ENCODE measurements at regions not wholly inside any gene's neighbourhood (a gene's known extent, or its start where the extent isn't known, plus 50 kb on each side); places are given as distances from the start of the nearest gene placed in this dataset.
"Not testable (repeated sequence)": the region's sequence is repeated elsewhere in the genome, so short reads cannot be mapped to it uniquely, and the experiment has no call there.

DNA sequence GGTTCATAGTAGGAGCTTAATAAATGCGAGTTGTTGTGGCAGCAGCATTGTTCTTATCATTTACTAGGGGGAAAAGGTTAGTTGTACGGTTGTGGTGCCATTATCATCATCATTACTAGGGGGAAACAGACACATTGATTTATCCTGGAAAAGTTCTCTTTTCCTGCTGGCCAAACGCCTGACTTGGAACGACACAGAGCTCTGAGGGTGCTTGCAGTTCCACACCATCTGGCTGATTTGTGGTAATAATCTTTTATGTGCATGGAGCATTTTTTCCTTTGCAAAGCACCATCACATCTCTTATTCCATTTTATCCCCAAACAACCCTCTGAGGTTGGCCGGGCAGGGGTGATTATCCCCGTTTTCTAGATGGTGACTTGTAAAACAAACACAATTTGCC, 219.4 kb downstream of the BUB3 start:
- no peak for DNase-seq (ENCODE audit: extremely low read depth, low read depth)

DNA sequence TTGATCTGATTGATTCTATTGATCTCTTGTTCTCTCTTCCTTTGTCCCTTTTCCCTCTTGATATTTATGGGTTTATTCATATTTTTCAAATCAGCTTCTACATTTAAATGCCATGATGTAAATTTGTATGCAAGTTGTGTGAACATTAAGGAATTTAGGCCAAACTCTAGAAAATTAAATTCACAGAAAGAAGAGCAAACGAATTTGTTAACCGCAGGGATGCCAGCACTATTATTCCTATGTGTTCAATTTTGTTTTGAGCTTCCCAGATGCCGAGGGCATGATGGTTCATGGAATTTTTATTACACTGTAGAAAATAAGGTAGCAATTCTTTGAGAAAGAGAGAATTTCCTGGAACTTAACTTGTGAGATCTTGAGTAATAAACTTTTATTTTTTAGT, 220.9 kb downstream of the BUB3 start:
- DNase-seq (ENCODE audit: extremely low read depth, low read depth): no peak

DNA sequence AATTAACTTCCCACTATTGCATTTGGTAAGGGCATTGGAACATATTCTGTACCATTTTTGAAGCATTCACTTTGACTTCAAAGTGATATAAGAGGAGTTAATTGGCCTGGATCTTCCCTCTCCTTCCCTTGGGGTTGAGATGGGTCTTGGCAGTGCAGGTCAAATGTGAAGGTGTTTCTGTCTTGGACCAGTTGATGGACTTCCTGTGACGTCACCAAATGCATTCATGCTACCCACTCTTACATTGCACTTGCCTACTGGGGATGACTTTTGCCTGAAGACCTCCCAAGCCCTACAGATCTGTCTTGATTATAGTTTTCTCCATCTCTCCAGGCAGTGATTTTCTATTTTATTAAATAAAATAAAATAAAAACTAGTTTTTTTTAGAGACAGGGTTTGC, 221.5 kb downstream of the BUB3 start:
- DNase-seq (ENCODE audit: extremely low read depth, low read depth): no peak

DNA sequence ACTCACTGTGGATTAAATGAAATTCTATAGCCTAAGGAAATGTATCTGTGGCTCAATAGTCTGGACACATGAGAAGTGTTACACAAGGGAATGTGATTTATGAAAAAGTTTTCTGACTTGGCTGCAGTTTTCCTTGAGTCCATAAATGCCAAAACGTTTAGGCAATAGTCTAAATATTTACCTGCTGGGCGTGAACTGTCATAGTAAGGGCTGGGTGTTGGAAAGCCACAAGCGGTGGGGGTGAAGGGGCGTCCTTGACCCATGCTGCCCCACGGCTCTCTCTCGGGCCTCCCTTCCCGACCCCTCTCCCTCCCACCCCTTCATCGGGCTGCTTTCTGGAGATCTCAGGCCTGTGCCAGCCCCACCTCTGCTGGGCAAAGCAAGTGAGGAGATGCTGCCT, 223.7 kb downstream of the BUB3 start:
- no peak for DNase-seq (ENCODE audit: extremely low read depth, low read depth)

DNA sequence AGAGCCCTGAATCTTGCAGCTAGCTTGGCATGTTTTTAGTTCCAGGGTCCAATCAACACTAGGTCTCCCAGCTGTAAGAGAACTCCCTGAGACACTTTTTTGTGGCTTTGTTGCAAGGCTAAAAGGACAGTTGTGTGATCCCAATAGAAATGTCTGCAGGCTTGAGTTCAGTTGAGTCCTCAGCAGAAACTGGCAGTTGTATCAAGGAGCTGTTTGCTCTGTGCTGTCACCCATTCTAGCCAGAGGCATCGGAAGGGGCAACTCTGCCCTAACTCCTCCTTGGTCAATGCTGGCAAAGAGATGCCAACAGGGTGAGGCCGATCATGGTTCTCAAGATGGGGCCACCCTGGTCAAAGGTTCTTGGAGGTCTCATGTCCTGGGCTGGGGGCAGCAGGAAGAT, 224.1 kb downstream of the BUB3 start:
- DNase-seq (ENCODE audit: extremely low read depth, low read depth): no peak

DNA sequence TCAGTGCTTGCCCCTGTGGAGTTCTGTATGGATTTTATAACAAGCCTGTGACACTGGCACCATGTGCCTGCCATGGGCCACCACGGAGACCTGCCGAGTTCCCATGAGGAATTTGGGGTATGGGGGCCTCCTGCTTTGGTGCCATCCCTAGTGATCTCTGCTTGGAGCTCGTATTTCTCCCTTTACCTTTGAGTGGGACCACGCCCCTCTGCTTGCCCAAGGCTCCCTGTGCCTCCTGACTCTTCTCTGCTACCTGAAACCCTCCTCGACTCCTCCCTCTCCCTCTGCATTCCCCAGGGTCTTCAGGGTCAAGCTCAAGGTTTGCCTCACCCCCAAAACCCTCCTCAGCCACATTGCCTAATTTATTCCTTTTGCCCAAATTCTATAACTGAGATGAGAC, 225.0 kb downstream of the BUB3 start:
- no peak for DNase-seq (ENCODE audit: extremely low read depth, low read depth)

DNA sequence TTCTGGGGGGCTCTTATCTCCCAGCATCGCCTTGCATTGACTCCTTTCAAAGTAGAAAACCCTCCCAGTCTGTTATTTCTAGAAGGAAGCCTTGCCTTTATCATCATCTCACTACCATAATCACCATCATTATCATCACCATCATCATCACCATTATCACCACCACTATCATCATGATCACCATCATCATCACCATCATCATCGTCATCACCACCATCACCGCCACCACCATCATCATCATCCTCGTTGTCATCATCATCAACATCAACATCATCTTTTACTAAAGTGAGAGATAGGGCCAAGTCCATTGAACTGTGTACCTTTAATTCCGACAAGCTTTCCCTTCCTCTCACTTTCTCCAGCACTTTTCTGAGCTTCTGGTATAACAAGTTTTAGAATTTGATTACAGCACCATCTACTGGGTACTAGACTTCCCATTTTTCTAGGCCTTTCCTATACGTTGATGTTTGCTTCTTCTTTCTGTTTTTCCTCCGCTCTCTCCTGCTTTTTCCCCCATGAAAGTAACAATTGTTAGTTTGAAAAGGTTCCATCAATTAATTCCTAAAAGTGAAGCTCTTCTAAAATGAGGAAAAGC, 226.4 kb downstream of the BUB3 start:
- peak; percentile 13 for DNase-seq (ENCODE audit: extremely low read depth, low read depth)

DNA sequence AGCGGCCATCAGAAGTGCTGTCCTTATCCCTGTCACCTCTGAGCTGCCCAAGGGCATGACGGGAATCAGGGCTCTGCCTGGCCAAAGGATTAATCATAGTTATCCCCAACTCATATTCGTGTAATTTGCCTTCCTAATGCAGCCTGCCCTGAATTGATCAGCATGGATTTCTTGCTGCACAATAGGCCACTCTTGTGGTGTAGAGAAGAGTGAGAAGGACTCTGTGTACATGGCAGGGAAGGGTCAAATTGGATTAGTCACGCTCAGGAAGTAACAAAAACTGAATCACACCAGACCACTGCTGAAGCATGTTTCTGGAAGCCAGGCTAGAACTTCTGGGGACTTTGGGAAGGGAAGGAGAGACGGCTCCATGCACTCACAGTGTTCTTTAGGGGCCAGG, 227.0 kb downstream of the BUB3 start:
- no peak for DNase-seq (ENCODE audit: extremely low read depth, low read depth)

DNA sequence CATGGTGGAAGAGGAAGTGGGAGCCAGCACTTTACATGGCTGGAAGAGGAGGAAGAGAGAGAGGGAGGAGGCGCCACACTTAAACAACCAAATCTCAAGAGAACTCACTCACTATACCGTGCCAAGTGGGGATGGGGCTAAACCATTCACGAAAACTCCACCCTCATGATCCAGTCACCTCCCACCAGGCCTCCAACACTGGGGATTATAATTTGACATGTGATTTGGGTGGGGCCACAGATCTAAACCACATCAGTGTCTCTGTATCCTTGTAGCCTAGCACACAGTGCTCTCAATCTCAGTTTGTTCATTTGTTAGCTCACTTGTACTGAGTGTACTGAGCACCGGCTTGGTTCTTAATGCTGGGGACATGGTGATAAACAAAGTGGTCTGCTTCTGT, 228.3 kb downstream of the BUB3 start:
- no peak for DNase-seq (ENCODE audit: extremely low read depth, low read depth)

DNA sequence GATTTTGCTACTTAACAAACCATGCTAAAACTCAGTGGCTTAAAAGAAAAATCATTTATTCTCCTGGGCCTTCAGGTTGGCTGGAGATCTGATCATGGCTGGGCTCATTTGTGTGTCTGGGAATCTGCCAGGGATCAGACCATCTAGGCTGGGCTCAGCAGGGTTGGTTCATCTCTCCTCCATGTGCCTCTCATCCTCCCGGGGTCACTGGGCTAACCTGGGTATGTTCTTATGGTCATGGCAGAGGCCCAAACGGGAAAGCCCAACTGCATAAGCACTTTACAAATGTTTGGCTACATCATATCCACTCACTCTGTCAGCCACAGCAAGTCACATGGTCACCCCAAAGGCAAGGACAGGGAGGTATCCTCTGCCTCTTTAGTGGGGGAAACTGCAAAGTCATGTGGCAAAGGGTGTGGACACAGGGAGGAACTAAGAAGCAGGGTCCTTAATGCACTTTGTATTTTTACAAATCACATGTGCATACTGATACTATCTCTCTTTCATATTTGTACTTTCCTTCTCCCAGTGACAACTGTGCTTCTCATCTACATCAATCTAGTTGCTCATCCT, 231.4 kb downstream of the BUB3 start:
- no peak for DNase-seq (ENCODE audit: extremely low read depth, low read depth)

DNA sequence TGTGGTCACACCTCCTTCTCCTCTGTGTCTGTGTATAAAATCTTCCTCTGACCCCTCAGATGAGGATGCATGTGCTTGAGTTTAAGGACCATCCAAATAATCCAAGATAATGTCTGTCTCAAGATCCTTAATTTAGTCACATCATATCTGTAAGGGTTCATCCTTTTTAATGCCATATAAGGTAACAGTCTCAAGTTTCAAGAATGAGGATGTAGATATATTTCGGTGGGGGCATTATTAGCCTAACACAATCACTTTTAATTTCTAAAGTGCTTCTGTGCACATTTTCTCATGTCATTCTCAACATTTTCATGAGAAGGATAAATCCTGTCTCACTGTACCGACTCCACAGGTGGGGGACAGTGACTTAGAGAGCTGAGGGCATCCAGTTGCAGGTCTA, 235.3 kb downstream of the BUB3 start:
- no peak for DNase-seq (ENCODE audit: extremely low read depth, low read depth)

DNA sequence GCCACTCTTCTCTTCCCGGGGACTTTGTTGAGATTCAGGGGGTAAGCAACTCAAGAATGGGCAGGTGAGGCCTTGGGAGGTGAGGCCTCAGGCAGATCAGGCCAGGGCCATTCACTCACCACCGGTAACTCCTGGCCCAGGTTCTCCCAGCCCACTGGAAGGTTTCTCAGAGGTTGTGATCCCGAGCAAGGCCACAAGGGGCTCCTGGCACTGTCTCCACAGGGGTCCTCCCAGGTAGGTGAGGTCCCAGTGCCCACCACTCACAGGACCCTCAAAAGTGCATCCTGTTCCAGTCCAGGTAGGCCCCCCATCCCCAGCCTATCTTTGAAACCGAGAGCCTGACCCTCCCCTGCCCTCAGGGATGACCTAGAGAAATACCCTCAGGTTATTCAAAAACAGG, 236.1 kb downstream of the BUB3 start:
- no peak for DNase-seq (ENCODE audit: extremely low read depth, low read depth)

DNA sequence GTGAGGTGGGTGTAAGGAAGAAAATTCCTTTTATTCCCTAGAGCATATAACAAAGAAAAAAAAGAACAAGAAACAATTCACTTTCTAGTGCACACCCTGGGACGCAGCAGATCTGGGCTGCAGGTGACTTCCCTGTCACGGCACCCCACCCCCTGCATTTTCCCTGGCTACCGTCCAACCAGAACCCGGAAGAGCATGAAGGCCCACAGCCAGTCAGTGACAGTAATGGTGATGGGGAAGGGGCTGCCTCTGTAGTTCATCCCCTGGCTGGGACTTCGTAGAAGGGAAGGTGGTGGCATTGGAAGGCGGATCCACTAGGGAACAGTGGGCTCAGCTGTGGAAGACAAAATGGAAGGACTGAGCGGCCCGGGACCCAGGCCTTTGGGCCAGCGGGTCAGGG, 236.7 kb downstream of the BUB3 start:
- DNase-seq (ENCODE audit: extremely low read depth, low read depth): no peak

DNA sequence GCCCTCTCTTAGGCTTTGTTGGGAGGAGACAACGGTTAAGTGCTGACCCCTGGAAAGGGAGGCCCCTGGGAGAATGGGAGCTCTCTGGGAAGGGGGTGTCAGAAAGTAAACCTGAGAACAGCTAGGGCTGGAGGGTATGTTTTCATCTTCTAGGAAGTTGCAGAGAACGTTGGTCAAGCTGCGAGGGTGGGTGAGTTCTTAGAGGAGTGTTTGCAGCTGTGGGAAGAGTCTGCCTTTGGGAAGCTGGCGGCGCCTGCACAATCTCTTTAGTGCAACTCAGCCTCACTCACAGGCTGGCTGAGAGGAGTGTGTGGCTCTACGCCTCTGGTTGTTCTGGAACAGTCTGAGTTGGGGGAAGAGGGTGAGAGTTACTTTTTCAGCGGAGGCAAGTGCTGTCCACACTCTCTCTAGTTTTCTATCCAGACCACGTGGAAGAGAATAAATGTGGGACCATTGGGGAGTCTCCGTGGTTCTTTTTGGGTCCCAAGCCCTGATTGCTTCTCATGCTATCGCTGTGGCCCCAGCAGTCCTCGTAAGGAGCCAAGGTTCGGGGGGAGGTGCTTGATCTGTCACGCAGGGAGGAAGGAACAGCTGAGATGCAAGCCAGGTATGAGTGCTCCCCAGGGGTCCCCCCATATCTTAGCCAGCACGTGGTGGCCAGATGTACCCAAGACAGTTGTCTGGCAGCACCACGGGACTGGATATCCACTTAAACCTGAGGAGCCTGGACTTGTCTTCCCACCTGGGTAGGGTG, 237.2 kb downstream of the BUB3 start:
- no peak for DNase-seq (ENCODE audit: extremely low read depth, low read depth)

DNA sequence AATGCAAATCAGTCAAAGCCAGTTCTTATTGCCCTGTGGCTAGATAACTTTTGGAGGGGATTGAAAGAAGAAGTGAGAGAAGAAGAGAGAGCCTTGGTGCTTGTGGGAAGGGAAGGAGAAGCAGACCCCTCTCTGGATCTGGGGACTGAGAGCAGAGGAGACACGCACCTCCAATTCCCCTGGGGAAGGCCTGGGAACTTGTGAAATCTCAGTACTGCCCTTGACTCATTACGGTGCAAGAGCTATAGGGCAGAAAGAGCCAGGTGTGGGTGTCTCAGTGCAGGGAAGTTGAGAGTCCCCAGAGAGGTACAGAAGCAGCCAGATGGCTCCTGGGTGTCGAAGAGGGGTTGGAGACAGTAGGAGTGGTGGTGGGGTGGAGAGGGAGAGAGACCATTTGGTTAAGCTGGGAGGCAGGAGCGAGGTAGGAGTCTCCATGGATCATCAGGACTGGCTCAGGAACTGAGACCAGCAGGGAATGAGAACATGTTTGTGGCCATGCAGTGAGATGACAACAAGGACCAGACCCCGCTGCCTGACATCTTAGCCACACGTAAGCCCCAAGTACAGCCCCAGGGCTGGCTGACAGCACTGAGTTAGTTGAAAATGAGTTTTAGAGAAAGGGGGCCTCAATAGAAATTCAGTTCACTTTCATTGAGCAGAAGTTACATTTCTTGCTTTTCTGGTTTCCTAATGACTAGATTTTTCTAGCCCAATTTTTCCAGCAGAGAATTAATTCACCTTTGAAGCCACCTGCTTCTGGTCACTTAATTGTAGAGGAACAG, 238.2 kb downstream of the BUB3 start:
- no peak for DNase-seq (ENCODE audit: extremely low read depth, low read depth)

DNA sequence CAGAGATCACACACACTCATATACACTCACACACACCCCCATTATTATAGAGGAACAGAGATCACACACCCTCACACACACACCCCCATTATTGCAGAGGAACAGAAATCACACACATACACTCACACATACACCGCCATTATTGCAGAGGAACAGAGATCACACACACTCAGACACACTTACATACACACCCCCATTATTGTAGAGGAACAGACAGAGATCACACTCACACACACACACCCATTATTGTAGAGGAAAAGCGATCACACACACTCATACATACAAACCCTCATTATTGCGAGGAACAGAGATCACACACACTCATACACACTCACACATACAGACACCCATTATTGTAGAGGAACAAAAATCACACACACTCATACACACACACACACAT, 239.0 kb downstream of the BUB3 start:
- DNase-seq (ENCODE audit: extremely low read depth, low read depth): no peak

DNA sequence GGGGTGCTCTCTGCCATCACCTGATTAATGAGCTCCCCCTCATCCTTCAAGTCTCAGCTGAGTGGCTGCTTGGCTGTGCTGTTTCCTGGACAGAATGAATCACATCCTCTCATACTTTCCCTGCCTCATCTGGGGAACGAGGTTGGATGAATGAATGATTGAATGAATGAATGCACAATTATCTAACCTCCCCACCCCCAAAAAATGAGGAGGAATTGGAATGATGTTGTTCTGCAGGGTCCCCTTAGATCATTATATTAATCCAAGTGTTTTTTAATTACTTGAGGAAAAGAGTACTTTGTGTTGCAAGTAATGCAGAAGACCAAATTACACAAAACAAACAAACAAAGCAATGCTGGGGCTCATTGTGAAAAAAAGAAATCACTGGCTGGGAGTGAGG, 240.2 kb downstream of the BUB3 start:
- no peak for DNase-seq (ENCODE audit: extremely low read depth, low read depth)

DNA sequence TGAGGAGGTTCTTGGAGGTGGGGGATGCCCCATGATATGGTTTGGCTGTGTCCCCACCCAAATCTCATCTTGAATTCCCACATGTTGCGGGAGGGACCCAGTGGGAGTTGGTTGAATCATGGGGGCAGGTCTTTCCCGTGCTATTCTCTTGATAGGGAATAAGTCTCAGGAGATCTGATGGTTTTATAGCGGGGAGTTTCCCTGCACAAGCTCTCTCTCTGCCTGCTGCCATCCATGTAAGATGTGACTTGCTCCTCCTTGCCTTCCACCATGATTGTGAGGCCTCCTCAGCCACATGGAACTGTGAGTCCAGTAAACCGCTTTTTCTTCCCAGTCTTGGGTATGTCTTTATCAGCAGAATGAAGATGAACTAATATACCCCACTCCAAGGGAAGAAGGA, 241.0 kb downstream of the BUB3 start:
- DNase-seq (ENCODE audit: extremely low read depth, low read depth): not testable (repeated sequence)

DNA sequence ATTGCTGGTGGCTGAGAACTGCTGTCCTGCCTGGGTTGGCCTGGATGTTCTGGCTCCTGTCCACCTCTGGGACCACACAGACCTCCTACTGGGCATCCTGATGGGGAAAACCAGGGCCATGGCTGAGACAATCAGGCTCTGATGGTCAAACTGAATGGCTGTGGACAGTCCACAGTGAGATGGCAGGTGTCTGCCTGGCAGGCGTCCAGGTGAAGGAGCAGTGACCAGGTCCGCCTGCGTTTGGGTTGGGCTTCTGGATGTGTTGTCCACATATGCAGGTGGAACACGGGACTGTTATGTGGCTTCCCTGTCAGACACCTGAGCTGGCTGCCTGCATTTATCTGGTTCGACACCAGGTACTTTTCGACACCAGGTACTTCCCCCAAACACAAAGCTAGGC, 241.7 kb downstream of the BUB3 start:
- no peak for DNase-seq (ENCODE audit: extremely low read depth, low read depth)

DNA sequence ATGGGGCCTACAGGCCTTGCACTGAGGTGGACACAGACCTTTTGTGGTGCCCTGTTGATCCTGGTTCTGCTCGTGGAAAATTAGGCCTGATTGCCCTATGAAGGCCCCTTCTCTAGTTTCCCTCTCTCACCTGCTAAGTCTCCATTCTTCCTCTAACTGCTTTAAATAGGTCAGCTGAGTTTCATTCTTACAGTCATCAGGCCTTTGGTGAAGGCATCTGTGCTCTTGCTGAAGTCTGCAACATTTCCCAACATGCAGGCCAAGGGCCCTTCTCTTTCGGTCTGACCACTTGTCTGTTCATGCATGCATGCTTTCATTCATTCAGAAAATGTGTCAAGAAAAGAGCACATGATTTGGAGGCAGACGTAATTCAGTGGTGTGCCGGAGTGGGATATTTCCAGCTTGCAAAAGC, 244.0 kb downstream of the BUB3 start:
- no peak for DNase-seq (ENCODE audit: extremely low read depth, low read depth)

DNA sequence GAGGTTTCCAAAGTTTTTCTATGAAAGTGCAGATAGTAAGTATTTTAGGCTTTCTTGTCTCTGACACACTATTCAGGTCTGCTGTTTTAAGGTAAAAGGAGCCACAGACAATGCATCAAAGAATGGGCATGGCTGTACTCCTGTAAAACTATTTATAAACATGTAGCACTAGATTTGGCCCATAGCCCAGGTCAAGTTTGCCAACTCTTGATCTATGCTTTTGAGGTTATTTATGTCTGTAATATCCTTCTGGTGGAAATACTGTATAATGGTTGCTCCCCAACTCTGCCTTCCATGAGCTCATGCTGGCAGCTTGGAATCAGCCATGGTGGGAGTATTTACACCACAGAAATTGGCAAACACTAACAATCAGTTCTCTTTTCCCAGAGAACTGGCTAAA, 244.6 kb downstream of the BUB3 start:
- DNase-seq (ENCODE audit: extremely low read depth, low read depth): no peak

All from NCI-H460 (cell line).